Activated CD4-positive, alpha-beta memory T cell treated with anti-CD3 and anti-CD28 coated beads, Interleukin-2, amount 10 ng/mL, durations not matched to agents 7 days and 5 days (primary cell): ENCODE measurements at regions not wholly inside any gene's neighbourhood (a gene's known extent, or its start where the extent isn't known, plus 50 kb on each side); places are given as distances from the start of the nearest gene placed in this dataset.

Experiments used
- CTCF ChIA-PET: fragments of 350-600 bp; sonication (Branson Sonifier 250); formaldehyde crosslinking; loops from one replicate; lab custom pipeline; 2021; ENCODE audit warnings: antibody characterized with exemption, inconsistent platforms; lab: Charles Lee
- POLR2A ChIA-PET: fragments of 350-600 bp; sonication (Branson Sonifier 250); formaldehyde crosslinking; loops from one replicate; lab custom pipeline; 2021; ENCODE audit warnings: antibody characterized with exemption; lab: Charles Lee
- DNase-seq: peaks from one replicate; pipeline ENCODE4 v3.0.0-alpha.2; 2020
- H3K27ac Mint-ChIP-seq: one replicate; pipeline ENCODE4 v1.8.0; 2021; ENCODE audit warnings: mild to moderate bottlenecking, mixed read lengths
- H3K27me3 Mint-ChIP-seq: one replicate; pipeline ENCODE4 v1.8.0; 2021; ENCODE audit warnings: mixed read lengths
- H3K36me3 Mint-ChIP-seq: one replicate; pipeline ENCODE4 v1.8.0; 2021; ENCODE audit warnings: low read depth, mixed read lengths
- H3K4me1 Mint-ChIP-seq: one replicate; pipeline ENCODE4 v1.8.0; 2021; ENCODE audit warnings: mixed read lengths
- H3K4me3 Mint-ChIP-seq: one replicate; pipeline ENCODE4 v1.8.0; 2021; ENCODE audit warnings: mild to moderate bottlenecking, mixed read lengths
- H3K9me3 Mint-ChIP-seq: one replicate; pipeline ENCODE4 v1.8.0; 2021; ENCODE audit warnings: mixed read lengths

DNA sequence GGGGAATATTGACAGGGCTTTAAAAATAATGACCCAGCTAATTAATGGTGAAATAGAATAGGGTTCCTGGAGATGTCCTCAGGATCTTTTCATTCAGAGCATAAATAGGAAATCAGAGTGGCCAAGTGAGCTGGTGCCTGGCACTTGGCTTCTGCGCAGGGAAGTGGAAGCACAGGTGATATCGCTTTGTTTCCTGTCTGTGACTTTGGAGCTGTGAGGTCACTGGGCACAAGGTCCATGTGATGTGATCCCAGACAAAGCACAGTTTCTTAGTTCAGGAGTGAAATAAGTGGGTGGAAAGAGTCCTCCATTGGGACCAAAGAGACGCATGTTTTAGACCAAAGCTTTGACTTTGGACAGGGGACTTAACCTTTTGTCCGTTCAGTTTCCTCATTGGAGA lies 338.3 kb downstream of the CYRIA start:
- H3K27me3 Mint-ChIP-seq: no peaks in the 10 kb centered on the region
- POLR2A ChIA-PET: no interaction called here
- no peaks in the 10 kb centered on the region for H3K36me3 Mint-ChIP-seq
- no peaks in the 10 kb centered on the region for H3K4me1 Mint-ChIP-seq
- CTCF ChIA-PET: no interaction called here
- H3K27ac Mint-ChIP-seq: no peak overlapping the region
- H3K4me3 Mint-ChIP-seq: no peak overlapping the region
- DNase-seq: no peak
- no peaks in the 10 kb centered on the region for H3K9me3 Mint-ChIP-seq

DNA sequence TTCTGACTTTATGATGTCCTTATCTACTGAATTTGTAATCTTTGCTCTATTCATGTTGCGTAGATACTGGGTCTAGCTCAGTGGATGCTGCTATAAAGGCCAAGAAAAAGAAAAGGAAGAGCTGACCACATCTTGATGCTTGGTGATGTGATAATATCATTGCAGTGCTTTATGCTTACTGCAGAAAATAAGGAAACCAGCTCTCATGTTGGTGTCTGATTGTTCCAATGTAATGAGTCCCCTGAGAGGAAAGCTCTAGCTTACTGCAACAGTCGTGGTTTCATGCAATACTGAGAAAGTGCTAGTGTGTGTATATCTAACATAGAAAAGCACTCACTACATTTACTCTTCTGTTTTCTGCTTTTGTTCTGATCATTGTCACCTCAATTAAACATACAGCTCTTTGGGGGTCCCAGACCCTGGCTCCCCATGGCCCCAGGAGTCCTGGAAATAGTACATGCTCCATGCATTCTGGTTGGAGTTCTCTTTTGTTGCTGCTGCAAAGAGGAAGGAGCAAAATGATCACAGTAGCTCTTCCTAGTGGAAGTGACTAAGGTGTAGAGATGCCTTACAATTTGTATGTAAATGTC lies 338.8 kb downstream of the CYRIA start:
- POLR2A ChIA-PET: no interaction called here
- no peak overlapping the region for H3K4me3 Mint-ChIP-seq

GRCh38 chr2:16325976-16326510 lies 339.6 kb downstream of the CYRIA start:
- Mint-ChIP-seq H3K9me3 (no peaks in the 10 kb centered on the region), H3K27me3 (no peaks in the 10 kb centered on the region), H3K4me3 (no peak overlapping the region), H3K36me3 (no peaks in the 10 kb centered on the region), H3K4me1 (no peaks in the 10 kb centered on the region), H3K27ac (no peak overlapping the region)
- no peak for DNase-seq
- POLR2A ChIA-PET: no interaction called here
- CTCF ChIA-PET: no interaction called here

More for the DNA sequence above, 338.8 kb downstream of the CYRIA start:
- no peaks in the 10 kb centered on the region for H3K27me3 Mint-ChIP-seq
- H3K4me1 Mint-ChIP-seq: no peaks in the 10 kb centered on the region
- H3K36me3 Mint-ChIP-seq: no peaks in the 10 kb centered on the region
- no peaks in the 10 kb centered on the region for H3K9me3 Mint-ChIP-seq
- no peak overlapping the region for H3K27ac Mint-ChIP-seq
- no peak for DNase-seq
- CTCF ChIA-PET: no interaction called here

DNA sequence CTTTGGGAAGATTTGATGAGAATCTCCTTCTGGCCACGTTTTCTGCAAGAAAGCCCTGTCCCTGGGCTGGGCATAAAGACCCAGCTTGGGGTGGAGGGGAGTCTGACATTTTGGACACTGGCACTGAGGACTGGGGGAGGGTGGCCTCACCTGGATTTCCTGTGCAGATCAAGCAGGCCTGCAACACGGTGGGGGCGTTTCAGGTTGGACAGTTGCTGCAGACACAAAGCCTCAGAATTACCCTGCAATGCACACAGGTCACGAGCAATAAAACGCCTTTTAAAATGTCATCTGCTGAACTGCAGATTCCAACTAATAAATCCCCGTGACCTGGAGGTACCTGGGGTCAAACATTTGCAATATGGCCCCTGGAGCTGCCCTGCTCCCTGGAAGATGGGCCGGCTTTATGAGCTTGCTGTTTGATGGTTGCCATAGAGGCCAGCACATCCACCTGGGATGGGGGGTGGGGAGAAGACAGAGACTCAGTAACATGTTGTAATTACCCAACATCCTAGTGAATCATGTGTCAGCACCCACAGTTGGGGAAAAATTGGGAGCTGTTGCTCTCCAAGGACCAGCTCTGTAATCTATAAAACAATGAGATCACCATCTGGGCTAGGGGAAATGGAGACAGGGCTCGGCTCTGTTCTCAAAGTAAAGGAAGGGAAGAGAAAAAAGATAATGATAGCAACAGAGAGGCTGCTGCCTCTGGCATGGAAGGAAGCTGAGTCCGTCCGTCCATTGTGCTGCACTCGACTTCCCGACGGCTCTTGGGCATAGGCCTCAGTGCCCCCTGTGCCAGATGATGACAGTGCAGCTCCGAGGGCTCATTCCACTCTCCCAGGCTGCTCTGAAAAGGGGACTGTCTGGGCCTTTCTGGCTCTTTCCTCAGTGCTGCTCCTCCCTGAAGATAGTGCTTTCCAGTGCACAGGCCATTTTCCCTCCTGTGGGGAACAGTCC lies 340.3 kb downstream of the CYRIA start:
- CTCF ChIA-PET: no interaction called here
- Mint-ChIP-seq H3K9me3 (no peaks in the 10 kb centered on the region), H3K4me3 (no peak overlapping the region), H3K27me3 (no peaks in the 10 kb centered on the region), H3K27ac (no peak overlapping the region), H3K36me3 (no peaks in the 10 kb centered on the region), H3K4me1 (no peaks in the 10 kb centered on the region)
- POLR2A ChIA-PET: no interaction called here
- no peak for DNase-seq

DNA sequence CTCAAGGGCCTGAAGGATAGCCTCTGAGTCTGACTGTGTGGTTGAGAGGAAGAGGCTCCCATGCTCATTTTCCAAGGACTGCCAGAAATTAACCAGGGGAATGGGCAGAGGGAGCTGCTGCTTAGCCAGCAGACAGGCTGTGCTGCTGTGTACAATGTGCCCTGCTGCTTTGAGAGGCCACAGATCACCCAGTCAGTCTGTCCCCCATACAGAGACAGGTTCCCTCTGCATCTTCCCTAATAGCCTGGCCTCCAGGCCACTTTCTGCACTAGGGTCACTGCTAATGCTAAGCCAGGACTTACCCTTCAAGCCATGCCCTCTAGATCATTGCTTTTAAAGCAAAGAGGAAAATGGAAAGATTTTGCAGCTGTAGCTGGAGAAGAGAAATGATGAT lies 341.1 kb downstream of the CYRIA start:
- Mint-ChIP-seq H3K9me3 (no peaks in the 10 kb centered on the region), H3K27me3 (no peaks in the 10 kb centered on the region), H3K4me3 (no peak overlapping the region), H3K4me1 (no peaks in the 10 kb centered on the region), H3K36me3 (no peaks in the 10 kb centered on the region), H3K27ac (no peak overlapping the region)
- ChIA-PET CTCF (no interaction called here), POLR2A (no interaction called here)
- no peak for DNase-seq

- Mint-ChIP-seq H3K9me3 (no peaks in the 10 kb centered on the region), H3K4me1 (no peaks in the 10 kb centered on the region), H3K27ac (no peak overlapping the region), H3K4me3 (no peak overlapping the region), H3K27me3 (no peaks in the 10 kb centered on the region), H3K36me3 (no peaks in the 10 kb centered on the region)
- POLR2A ChIA-PET: no interaction called here
- CTCF ChIA-PET: no interaction called here
- DNase-seq: no peak
Observed at GRCh38 chr2:16323551-16324543, 341.8 kb downstream of the CYRIA start.

- Mint-ChIP-seq H3K36me3 (no peaks in the 10 kb centered on the region), H3K4me3 (no peak overlapping the region), H3K27ac (no peak overlapping the region), H3K27me3 (no peaks in the 10 kb centered on the region), H3K4me1 (no peaks in the 10 kb centered on the region), H3K9me3 (no peaks in the 10 kb centered on the region)
- no peak for DNase-seq
- ChIA-PET CTCF (no interaction called here), POLR2A (no interaction called here)
Observed at GRCh38 chr2:16323126-16323520, 342.5 kb downstream of the CYRIA start.

GRCh38 chr2:16322308-16323125 lies 343.1 kb downstream of the CYRIA start:
- no peak overlapping the region for H3K27ac Mint-ChIP-seq
- POLR2A ChIA-PET: no interaction called here
- H3K9me3 Mint-ChIP-seq: no peaks in the 10 kb centered on the region
- H3K4me3 Mint-ChIP-seq: no peak overlapping the region
- DNase-seq: no peak
- CTCF ChIA-PET: no interaction called here
- H3K4me1 Mint-ChIP-seq: no peaks in the 10 kb centered on the region
- no peaks in the 10 kb centered on the region for H3K27me3 Mint-ChIP-seq
- no peaks in the 10 kb centered on the region for H3K36me3 Mint-ChIP-seq

DNA sequence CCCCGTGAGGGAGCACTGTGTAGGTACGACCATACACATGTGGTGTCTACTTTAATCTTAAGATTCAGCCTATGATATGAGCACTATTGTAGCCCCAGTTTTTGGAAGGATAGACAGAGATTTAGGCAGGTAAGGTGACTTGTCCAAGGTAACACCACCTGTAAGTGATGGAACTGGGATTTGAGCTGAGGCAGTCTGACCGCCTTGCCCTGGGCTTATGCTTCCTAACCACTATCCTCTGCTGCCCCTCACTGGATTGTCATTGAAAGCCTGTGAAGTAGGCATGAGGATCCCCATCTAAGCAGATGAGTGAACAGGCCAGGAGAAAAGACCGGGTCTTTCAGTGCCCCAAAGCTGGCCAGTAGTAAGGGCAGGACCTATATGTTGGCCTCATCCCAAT lies 343.8 kb downstream of the CYRIA start:
- Mint-ChIP-seq H3K4me1 (no peaks in the 10 kb centered on the region), H3K9me3 (no peaks in the 10 kb centered on the region), H3K4me3 (no peak overlapping the region), H3K27ac (no peak overlapping the region), H3K36me3 (no peaks in the 10 kb centered on the region), H3K27me3 (no peaks in the 10 kb centered on the region)
- CTCF ChIA-PET: no interaction called here
- DNase-seq: no peak
- POLR2A ChIA-PET: no interaction called here

- no peaks in the 10 kb centered on the region for H3K9me3 Mint-ChIP-seq
- ChIA-PET POLR2A (no interaction called here), CTCF (no interaction called here)
- H3K27ac Mint-ChIP-seq: no peak overlapping the region
- no peak for DNase-seq
- no peaks in the 10 kb centered on the region for H3K27me3 Mint-ChIP-seq
- H3K4me1 Mint-ChIP-seq: no peaks in the 10 kb centered on the region
- H3K36me3 Mint-ChIP-seq: no peaks in the 10 kb centered on the region
- no peak overlapping the region for H3K4me3 Mint-ChIP-seq
Observed at GRCh38 chr2:16321256-16321655, 344.4 kb downstream of the CYRIA start.

DNA sequence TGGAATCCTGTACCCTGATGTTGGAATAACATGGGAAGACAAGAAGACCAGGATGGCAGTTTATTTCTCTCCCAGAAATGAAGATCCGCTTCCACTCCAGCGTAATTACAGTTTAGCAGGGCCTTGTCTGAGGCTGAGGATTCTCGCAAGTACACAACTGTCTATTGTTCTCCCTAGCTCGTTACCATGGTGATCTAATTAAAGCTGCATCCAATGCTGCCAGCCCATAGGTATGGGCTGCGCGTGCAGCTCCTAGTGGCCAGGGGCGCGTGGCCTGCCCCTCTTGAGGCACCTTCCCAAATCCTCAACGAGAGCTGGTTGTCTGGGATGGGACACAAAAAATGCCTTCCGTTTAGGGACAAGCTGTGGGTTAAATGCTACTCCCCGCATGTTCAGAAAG lies 344.9 kb downstream of the CYRIA start:
- CTCF ChIA-PET: no interaction called here
- no peak overlapping the region for H3K27ac Mint-ChIP-seq
- no peak overlapping the region for H3K4me3 Mint-ChIP-seq
- no peak for DNase-seq
- no peaks in the 10 kb centered on the region for H3K27me3 Mint-ChIP-seq
- H3K9me3 Mint-ChIP-seq: no peaks in the 10 kb centered on the region
- H3K36me3 Mint-ChIP-seq: no peaks in the 10 kb centered on the region
- POLR2A ChIA-PET: no interaction called here
- no peaks in the 10 kb centered on the region for H3K4me1 Mint-ChIP-seq

DNA sequence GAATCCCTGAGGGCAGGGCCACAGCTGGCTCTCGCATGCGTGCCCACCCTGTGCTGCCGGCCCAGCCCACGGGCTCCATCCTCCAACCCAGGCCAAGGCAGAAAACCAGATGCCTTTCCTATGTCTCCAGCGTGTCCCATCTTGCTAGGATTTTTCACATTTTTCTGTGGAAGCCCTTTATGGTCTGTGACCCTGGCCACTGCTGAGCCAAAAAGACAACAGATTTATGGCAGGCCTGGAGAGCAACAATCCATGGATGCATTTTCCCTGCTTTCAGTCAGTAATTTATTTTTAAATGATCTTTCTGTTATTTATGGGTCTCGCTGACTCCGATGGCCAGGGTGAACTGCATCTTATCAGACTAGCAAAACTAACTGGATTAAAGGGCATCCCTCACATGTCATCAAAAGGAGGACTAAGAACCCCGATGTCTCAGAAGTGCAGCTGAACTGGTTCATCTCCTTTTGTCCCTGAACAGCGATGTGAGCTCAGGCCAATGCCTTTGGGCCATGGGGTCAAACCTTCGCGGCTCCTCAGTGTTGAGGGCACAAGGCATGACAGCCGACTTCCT lies 346.0 kb downstream of the CYRIA start:
- H3K4me3 Mint-ChIP-seq: no peak overlapping the region
- ChIA-PET POLR2A (no interaction called here), CTCF (no interaction called here)
- no peaks in the 10 kb centered on the region for H3K9me3 Mint-ChIP-seq
- no peak for DNase-seq
- no peak overlapping the region for H3K27ac Mint-ChIP-seq
- no peaks in the 10 kb centered on the region for H3K27me3 Mint-ChIP-seq
- H3K4me1 Mint-ChIP-seq: no peaks in the 10 kb centered on the region
- H3K36me3 Mint-ChIP-seq: no peaks in the 10 kb centered on the region
